Tibial nerve (tissue), 4 donors: ENCODE measurements at regions not wholly inside any gene's neighbourhood (a gene's known extent, or its start where the extent isn't known, plus 50 kb on each side); places are given as distances from the start of the nearest gene placed in this dataset.

ENCODE experiments used
- DNase-seq, 2 donors: peaks; one replicate each; pipeline ENCODE4 v3.0.0-alpha.2; 2019; ENCODE audit warnings: low spot score in 2 of 2
- H3K27ac ChIP-seq, 4 donors: fragments of 200-600 bp; sonication (generic) in 3 of 4; one replicate each; pipeline ENCODE4 v1.5.1; 2017 to 2019; ENCODE audit warnings: mild to moderate bottlenecking in 1 of 4
- H3K27me3 ChIP-seq, 2 donors: fragments of 200-600 bp; sonication (generic) in 1 of 2; one replicate each; pipeline versions ENCODE4 v1.5.1 to v1.6.0; 2017 to 2019
- H3K36me3 ChIP-seq, 3 donors: fragments of 200-600 bp; sonication (generic); one replicate each; pipeline ENCODE4 v1.5.1; 2018 to 2019
- H3K4me1 ChIP-seq, 4 donors: fragments of 200-600 bp; sonication (generic) in 3 of 4; one replicate each; pipeline ENCODE4 v1.5.1; 2017 to 2019
- H3K4me3 ChIP-seq, 4 donors: fragments of 200-600 bp; sonication (generic) in 3 of 4; one replicate each; pipeline ENCODE4 v1.5.1; 2017 to 2019; ENCODE audit warnings: mild to moderate bottlenecking in 1 of 4, moderate library complexity in 1 of 4
- H3K9me3 ChIP-seq, 4 donors: fragments of 200-600 bp; sonication (generic) in 3 of 4; one replicate each; pipeline ENCODE4 v1.5.1; 2017 to 2019
- EP300 ChIP-seq, 2 donors: sonication (generic); formaldehyde crosslinking; IDR thresholded peaks; one replicate each; pipeline ENCODE4 v1.6.1; 2017; ENCODE audit warnings: antibody characterized with exemption in 2 of 2, mild to moderate bottlenecking in 1 of 2
- POLR2A ChIP-seq, 2 donors: fragments of 450-650 bp; IDR thresholded peaks; one replicate each; pipeline ENCODE4 v1.6.1; 2017; ENCODE audit warnings: antibody characterized with exemption in 2 of 2, mild to moderate bottlenecking in 2 of 2, moderate library complexity in 2 of 2
- WGBS, 2 donors: methylation state at CpG; one replicate each; pipeline ENCODE4 v1.1.5; 2018; 5-methylcytosine and 5-hydroxymethylcytosine counted together
- TF ChIP-seq, protein P1 (sequence below), 5 experiments: fragments of 200-600 bp in 3 of 5; fragments of 450-650 bp in 2 of 5; sonication (generic) in 3 of 5; IDR thresholded peaks; one replicate each; pipeline ENCODE4 v1.5.1; 2016 to 2019; ENCODE audit warnings: antibody characterized with exemption in 5 of 5, mild to moderate bottlenecking in 3 of 5, moderate library complexity in 2 of 5

- Histone ChIP-seq H3K4me3 (peak overlapping the region; percentile 16 to 42 (median 38)), H3K9me3 (peaks cover 0 to 13% (median 4%) of the 10 kb centered on the region in 4 donors), H3K27ac (no peak overlapping the region), H3K27me3 (peaks cover 0 to 74% of the 10 kb centered on the region in 2 donors), H3K4me1 (peaks cover 0 to 54% (median 47%) of the 10 kb centered on the region in 4 donors), H3K36me3 (no peaks in the 10 kb centered on the region)
- WGBS, 2 donors: 2 to 5% methylated on average over 33 to 71 of the region's 73 CpGs
- no peak for TF ChIP-seq POLR2A (IDR thresholded peaks at IDR 0.05)
- TF ChIP-seq EP300 (IDR thresholded peaks at IDR 0.05): no peak
- TF ChIP-seq, protein P1, sequence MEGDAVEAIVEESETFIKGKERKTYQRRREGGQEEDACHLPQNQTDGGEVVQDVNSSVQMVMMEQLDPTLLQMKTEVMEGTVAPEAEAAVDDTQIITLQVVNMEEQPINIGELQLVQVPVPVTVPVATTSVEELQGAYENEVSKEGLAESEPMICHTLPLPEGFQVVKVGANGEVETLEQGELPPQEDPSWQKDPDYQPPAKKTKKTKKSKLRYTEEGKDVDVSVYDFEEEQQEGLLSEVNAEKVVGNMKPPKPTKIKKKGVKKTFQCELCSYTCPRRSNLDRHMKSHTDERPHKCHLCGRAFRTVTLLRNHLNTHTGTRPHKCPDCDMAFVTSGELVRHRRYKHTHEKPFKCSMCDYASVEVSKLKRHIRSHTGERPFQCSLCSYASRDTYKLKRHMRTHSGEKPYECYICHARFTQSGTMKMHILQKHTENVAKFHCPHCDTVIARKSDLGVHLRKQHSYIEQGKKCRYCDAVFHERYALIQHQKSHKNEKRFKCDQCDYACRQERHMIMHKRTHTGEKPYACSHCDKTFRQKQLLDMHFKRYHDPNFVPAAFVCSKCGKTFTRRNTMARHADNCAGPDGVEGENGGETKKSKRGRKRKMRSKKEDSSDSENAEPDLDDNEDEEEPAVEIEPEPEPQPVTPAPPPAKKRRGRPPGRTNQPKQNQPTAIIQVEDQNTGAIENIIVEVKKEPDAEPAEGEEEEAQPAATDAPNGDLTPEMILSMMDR (IDR thresholded peaks at IDR 0.05): no peak
- DNase-seq: no peak
Observed at GRCh38 chr3:43994657-43995546, 246.8 kb upstream of the TOPAZ1 start.

DNA sequence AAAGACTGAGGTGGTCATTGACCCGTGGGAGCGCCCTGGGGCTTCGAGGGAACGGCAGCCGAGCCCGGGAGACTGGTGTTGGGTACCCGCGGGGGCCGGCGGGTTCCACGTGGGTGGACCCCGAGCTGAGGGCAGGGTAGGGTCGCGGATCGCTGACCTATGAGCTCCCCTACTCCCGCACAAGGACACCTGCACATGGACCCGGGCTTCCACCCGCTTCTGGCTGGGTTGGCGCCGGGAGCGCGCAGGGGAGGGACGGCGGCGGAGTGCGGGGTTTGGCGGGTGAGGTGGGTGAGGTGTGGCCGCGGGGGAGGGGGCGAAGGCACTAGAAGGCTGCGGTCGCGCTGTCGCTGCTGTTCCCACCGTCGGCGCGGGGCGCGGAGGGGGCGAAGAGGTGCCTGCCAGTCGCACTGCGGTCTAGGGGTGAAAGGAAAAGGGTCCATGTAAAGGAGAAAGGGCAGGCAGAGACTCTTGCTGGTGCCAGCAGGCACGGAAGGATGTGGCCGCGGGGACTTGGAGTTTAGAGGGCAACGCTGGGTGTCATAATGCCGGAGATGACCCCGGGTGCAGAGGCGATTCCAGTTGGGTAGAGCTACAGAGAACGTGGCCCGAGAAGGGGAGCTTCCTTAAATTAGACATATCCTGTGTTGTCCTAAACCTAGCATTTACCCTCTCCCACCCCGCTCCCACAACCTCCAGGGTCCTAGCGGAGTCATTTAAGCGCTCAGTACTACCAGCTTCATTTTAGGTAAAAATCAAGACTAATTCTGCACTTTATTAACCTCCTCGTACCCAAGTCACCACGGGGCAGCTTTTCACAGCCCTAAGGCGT lies 245.9 kb upstream of the TOPAZ1 start:
- peak overlapping the region; percentile 16 to 42 (median 38) for H3K4me3 ChIP-seq
- no peak overlapping the region for H3K27ac ChIP-seq
- H3K9me3 ChIP-seq: peaks cover 0 to 9% (median 2%) of the 10 kb centered on the region in 4 donors
- peaks cover 0 to 56% (median 47%) of the 10 kb centered on the region in 4 donors for H3K4me1 ChIP-seq
- H3K27me3 ChIP-seq: peaks cover 0 to 82% of the 10 kb centered on the region in 2 donors
- H3K36me3 ChIP-seq: no peaks in the 10 kb centered on the region
- DNase-seq: no peak
- TF ChIP-seq EP300 (IDR thresholded peaks at IDR 0.05): no peak
- no peak for TF ChIP-seq POLR2A (IDR thresholded peaks at IDR 0.05)
- 2% methylated on average over 51 to 55 of the region's 58 CpGs for WGBS, 2 donors

- Histone ChIP-seq H3K9me3 (peaks cover 0 to under 1% (median 0%) of the 10 kb centered on the region in 4 donors), H3K27ac (no peak overlapping the region), H3K4me3 (peak overlapping the region; percentile 16 to 42 (median 36)), H3K36me3 (no peaks in the 10 kb centered on the region), H3K4me1 (peaks cover 0 to 56% (median 47%) of the 10 kb centered on the region in 4 donors), H3K27me3 (peaks cover 0 to 83% of the 10 kb centered on the region in 2 donors)
- TF ChIP-seq EP300 (IDR thresholded peaks at IDR 0.05) (no peak), POLR2A (IDR thresholded peaks at IDR 0.05) (no peak)
- TF ChIP-seq, protein P1 (IDR thresholded peaks at IDR 0.05): peak in 3 of 5 experiments; percentile 19 to 36 (median 19)
- 1 to 2% methylated on average over 55 to 67 of the region's 71 CpGs for WGBS, 2 donors
- no peak for DNase-seq
Observed at GRCh38 chr3:43996379-43997301, 245.0 kb upstream of the TOPAZ1 start.

GRCh38 chr3:43997316-43997715 lies 244.4 kb upstream of the TOPAZ1 start:
- H3K36me3 ChIP-seq: no peaks in the 10 kb centered on the region
- H3K27ac ChIP-seq: no peak overlapping the region
- peak overlapping the region in 3 of 4 donors; percentile 16 to 62 (median 50) for H3K4me3 ChIP-seq
- H3K9me3 ChIP-seq: no peaks in the 10 kb centered on the region
- H3K27me3 ChIP-seq: peaks cover 0 to 90% of the 10 kb centered on the region in 2 donors
- peaks cover 0 to 56% (median 47%) of the 10 kb centered on the region in 4 donors for H3K4me1 ChIP-seq
- WGBS, 2 donors: 4 to 6% methylated on average over 12 of the region's 12 CpGs
- TF ChIP-seq EP300 (IDR thresholded peaks at IDR 0.05): no peak
- TF ChIP-seq POLR2A (IDR thresholded peaks at IDR 0.05): no peak
- TF ChIP-seq, protein P1 (IDR thresholded peaks at IDR 0.05): no peak
- DNase-seq: no peak
